Transverse colon (tissue), 4 donors: ENCODE measurements at regions not wholly inside any gene's neighbourhood (a gene's known extent, or its start where the extent isn't known, plus 50 kb on each side); places are given as distances from the start of the nearest gene placed in this dataset.

ENCODE experiments used
- CTCF ChIP-seq, 5 experiments: fragments of 200-600 bp in 3 of 5; fragments of 450-650 bp in 2 of 5; sonication (generic) in 3 of 5; IDR thresholded peaks; 1 replicate in 2 of 5; 2 replicates in 3 of 5; pipeline ENCODE4 v1.5.1; 2016 to 2017; ENCODE audit warnings: antibody characterized with exemption in 5 of 5, inconsistent platforms in 3 of 5, mild to moderate bottlenecking in 2 of 5, moderate library complexity in 1 of 5
- EP300 ChIP-seq: sonication (generic); formaldehyde crosslinking; IDR thresholded peaks from one replicate; pipeline ENCODE4 v1.6.1; 2017; ENCODE audit warnings: antibody characterized with exemption, low read depth
- POLR2A ChIP-seq: fragments of 450-650 bp; IDR thresholded peaks from one replicate; pipeline ENCODE4 v1.6.1; 2016; ENCODE audit warnings: antibody characterized with exemption, mild to moderate bottlenecking, moderate library complexity
- POLR2AphosphoS5 ChIP-seq, 3 donors: sonication (generic); formaldehyde crosslinking; IDR thresholded peaks; one replicate each; pipeline ENCODE4 v1.6.1; 2016; ENCODE audit warnings: antibody characterized with exemption in 3 of 3

- TF ChIP-seq POLR2AphosphoS5 (IDR thresholded peaks at IDR 0.05) (no peak), CTCF (IDR thresholded peaks at IDR 0.05) (no peak), POLR2A (no peak), EP300 (no peak)
Observed at GRCh38 chr6:40900791-40901190, 138.2 kb downstream of the UNC5CL start.
